Right atrium auricular region (tissue), 2 donors: ENCODE measurements at regions not wholly inside any gene's neighbourhood (a gene's known extent, or its start where the extent isn't known, plus 50 kb on each side); places are given as distances from the start of the nearest gene placed in this dataset.
A peak's percentile ranks its signal among the peaks of the same experiment; 100 is the strongest.

Source experiments
- DNase-seq: peaks from one replicate; pipeline ENCODE4 v3.0.0-alpha.2; 2019; ENCODE audit warnings: low spot score
- H3K27ac ChIP-seq, 2 donors: fragments of 200-600 bp; sonication (generic); 1 replicate in 1 of 2; 2 replicates in 1 of 2; pipeline ENCODE4 v1.5.1; 2016 to 2019
- H3K27me3 ChIP-seq, 2 donors: fragments of 200-600 bp; sonication (generic); one replicate each; pipeline versions ENCODE4 v1.5.1 to v1.6.0; 2017 to 2019
- H3K36me3 ChIP-seq: fragments of 200-600 bp; sonication (generic); one replicate; pipeline ENCODE4 v1.5.1; 2016
- H3K4me1 ChIP-seq, 2 donors: fragments of 200-600 bp; sonication (generic); one replicate each; pipeline versions ENCODE4 v1.5.1 to v1.6.0; 2017 to 2019
- H3K4me3 ChIP-seq, 2 donors: fragments of 200-600 bp; sonication (generic); 1 replicate in 1 of 2; 2 replicates in 1 of 2; pipeline ENCODE4 v1.5.1; 2017 to 2019; ENCODE audit warnings: mild to moderate bottlenecking in 1 of 2, moderate library complexity in 1 of 2
- H3K9me3 ChIP-seq, 2 donors: fragments of 200-600 bp; sonication (generic); one replicate each; pipeline ENCODE4 v1.5.1; 2019
- TF ChIP-seq, protein P1 (sequence below), 2 donors: fragments of 200-600 bp; sonication (generic); IDR thresholded peaks; one replicate each; pipeline ENCODE4 v1.5.1; 2019; ENCODE audit warnings: antibody characterized with exemption in 2 of 2

DNA sequence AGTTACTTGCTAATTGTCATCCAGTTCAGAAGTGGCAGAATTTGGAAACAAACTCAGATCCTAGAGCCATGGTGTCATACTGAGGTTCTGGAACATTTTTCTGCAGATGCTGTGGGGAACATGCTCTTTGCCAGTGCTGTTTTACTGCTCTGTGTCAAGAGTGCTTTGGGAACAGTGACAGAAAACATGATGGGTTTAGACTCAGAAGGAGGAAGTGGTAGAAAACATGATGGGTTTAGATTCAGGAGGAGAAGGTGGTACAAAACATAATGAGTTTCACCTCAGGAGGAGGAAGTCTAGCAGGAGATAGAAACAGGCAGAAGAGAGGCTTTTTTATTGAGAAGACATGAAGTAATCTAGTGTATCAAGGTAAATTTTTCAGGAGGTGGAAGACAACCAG lies 815.5 kb downstream of the DHX35 start:
- Histone ChIP-seq H3K27me3 (no peaks in the 10 kb centered on the region), H3K4me3 (no peak overlapping the region), H3K9me3 (no peaks in the 10 kb centered on the region), H3K36me3 (no peaks in the 10 kb centered on the region), H3K27ac (no peak overlapping the region), H3K4me1 (peaks cover 0 to 3% of the 10 kb centered on the region in 2 donors)
- TF ChIP-seq, protein P1, sequence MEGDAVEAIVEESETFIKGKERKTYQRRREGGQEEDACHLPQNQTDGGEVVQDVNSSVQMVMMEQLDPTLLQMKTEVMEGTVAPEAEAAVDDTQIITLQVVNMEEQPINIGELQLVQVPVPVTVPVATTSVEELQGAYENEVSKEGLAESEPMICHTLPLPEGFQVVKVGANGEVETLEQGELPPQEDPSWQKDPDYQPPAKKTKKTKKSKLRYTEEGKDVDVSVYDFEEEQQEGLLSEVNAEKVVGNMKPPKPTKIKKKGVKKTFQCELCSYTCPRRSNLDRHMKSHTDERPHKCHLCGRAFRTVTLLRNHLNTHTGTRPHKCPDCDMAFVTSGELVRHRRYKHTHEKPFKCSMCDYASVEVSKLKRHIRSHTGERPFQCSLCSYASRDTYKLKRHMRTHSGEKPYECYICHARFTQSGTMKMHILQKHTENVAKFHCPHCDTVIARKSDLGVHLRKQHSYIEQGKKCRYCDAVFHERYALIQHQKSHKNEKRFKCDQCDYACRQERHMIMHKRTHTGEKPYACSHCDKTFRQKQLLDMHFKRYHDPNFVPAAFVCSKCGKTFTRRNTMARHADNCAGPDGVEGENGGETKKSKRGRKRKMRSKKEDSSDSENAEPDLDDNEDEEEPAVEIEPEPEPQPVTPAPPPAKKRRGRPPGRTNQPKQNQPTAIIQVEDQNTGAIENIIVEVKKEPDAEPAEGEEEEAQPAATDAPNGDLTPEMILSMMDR (IDR thresholded peaks at IDR 0.05): no peak
- no peak for DNase-seq

DNA sequence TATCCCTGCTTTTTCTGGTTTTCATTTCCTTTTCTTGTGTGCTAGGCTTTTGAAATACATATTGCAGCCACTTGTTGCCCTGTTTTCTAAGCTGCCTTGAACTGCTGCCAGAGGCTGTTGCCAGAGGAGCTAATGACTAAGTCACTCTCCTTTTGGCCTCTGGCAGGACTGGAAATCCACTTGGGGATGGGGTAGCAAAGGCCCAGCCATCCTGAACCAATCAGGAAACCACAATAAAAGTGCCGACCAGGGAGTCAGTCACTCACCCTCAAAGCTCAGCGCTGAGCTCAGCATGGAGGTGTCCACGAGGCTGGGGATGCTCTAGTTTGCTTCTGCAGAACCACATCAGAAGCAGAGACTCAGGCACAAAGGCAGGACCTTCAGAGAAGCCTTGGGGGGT lies 813.0 kb downstream of the DHX35 start:
- Histone ChIP-seq H3K36me3 (no peaks in the 10 kb centered on the region), H3K27me3 (no peaks in the 10 kb centered on the region), H3K4me1 (peaks cover 0 to 3% of the 10 kb centered on the region in 2 donors), H3K4me3 (no peak overlapping the region), H3K27ac (no peak overlapping the region), H3K9me3 (peaks cover 0 to 7% of the 10 kb centered on the region in 2 donors)
- TF ChIP-seq, protein P1 (IDR thresholded peaks at IDR 0.05): no peak
- peak; percentile 85 for DNase-seq

DNA sequence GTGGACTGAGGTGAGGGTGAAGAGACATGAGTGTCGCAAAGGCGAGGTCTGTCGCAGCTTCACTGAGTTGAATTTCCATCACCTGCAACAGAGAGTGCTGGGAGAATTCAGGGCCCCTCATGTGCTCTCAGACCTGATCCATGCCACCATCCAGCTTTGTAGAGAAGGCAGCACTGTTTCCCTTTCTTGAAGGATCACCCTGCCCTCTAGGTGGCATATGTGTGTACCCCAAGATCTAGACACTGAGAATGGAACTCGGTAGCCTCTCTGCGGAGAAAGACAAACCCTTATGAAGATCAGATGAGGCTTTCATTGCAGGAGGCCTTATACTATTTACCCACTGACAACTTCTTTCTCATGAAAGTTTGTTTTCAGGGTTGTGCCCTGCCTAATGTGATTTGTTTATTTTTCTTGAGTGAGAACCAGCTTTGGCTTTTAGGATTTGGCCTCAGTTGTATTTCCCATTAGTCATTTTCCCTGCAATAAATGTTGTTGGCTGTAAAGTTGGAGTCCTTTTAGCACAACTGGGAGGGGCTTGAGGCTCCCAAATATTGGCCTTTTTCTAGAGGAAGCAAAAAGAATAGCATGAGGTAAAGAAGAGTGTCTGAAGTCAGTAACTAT lies 811.3 kb downstream of the DHX35 start:
- TF ChIP-seq, protein P1 (IDR thresholded peaks at IDR 0.05): no peak
- DNase-seq: no peak
- Histone ChIP-seq H3K27ac (no peak overlapping the region), H3K9me3 (peaks cover 0 to 21% of the 10 kb centered on the region in 2 donors), H3K36me3 (no peaks in the 10 kb centered on the region), H3K27me3 (no peaks in the 10 kb centered on the region), H3K4me3 (no peak overlapping the region), H3K4me1 (peaks cover 0 to 3% of the 10 kb centered on the region in 2 donors)

DNA sequence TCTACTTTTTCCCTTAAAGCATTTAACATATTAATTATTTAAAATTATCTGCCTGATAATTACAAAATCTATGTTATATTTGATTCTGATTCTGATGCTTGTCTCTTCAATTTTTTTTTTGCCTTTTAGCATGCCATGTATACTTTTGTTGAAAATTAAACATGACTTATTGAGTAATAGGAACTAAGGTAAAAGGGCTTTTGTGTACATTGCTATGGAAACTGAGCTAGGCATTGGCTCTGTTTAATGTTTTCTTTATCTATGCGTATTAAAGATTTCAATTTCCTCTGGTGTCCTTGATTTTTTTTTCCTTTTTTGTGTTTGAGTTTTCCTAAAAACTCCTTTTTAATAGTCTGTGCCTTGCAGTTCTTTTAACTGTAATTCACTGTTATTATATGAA lies 805.2 kb downstream of the DHX35 start:
- Histone ChIP-seq H3K27ac (no peak overlapping the region), H3K9me3 (peaks cover 0 to 47% of the 10 kb centered on the region in 2 donors), H3K36me3 (no peaks in the 10 kb centered on the region), H3K4me1 (no peaks in the 10 kb centered on the region), H3K4me3 (no peak overlapping the region), H3K27me3 (no peaks in the 10 kb centered on the region)
- TF ChIP-seq, protein P1 (IDR thresholded peaks at IDR 0.05): no peak
- no peak for DNase-seq

GRCh38 chr20:39766333-39766732 lies 804.2 kb downstream of the DHX35 start:
- no peak for DNase-seq
- TF ChIP-seq, protein P1 (IDR thresholded peaks at IDR 0.05): no peak
- Histone ChIP-seq H3K4me3 (no peak overlapping the region), H3K27me3 (no peaks in the 10 kb centered on the region), H3K27ac (no peak overlapping the region), H3K9me3 (peaks cover 0 to 47% of the 10 kb centered on the region in 2 donors), H3K36me3 (no peaks in the 10 kb centered on the region), H3K4me1 (no peaks in the 10 kb centered on the region)

DNA sequence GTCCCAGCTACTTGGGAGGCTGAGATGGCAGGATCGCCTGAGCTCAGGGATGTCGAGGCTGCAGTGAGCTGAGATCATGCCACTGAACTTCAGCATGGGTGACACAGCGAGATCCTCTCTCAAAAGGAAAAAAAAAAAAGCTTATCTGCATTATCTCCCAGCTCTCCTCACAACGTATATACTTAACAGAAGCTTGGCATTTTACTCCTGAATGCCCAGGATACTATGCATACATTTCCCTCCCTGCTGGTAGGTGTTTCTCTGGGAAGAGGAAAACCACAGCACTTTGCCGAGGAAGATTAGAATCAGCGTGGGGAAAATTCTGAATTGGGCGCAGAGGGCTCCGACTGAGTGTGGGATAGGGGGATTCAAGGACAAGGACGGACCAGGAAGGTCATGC lies 800.6 kb downstream of the DHX35 start:
- TF ChIP-seq, protein P1 (IDR thresholded peaks at IDR 0.05): no peak
- H3K9me3 ChIP-seq: peaks cover 0 to 18% of the 10 kb centered on the region in 2 donors
- no peak overlapping the region for H3K27ac ChIP-seq
- no peaks in the 10 kb centered on the region for H3K36me3 ChIP-seq
- no peaks in the 10 kb centered on the region for H3K4me1 ChIP-seq
- H3K27me3 ChIP-seq: no peaks in the 10 kb centered on the region
- no peak for DNase-seq
- H3K4me3 ChIP-seq: no peak overlapping the region
